ENCODE measurements at regions not wholly inside any gene's neighbourhood (a gene's known extent, or its start where the extent isn't known, plus 50 kb on each side); places are given as distances from the start of the nearest gene placed in this dataset.
"Not testable (repeated sequence)": the region's sequence is repeated elsewhere in the genome, so short reads cannot be mapped to it uniquely, and the experiment has no call there.

DNA sequence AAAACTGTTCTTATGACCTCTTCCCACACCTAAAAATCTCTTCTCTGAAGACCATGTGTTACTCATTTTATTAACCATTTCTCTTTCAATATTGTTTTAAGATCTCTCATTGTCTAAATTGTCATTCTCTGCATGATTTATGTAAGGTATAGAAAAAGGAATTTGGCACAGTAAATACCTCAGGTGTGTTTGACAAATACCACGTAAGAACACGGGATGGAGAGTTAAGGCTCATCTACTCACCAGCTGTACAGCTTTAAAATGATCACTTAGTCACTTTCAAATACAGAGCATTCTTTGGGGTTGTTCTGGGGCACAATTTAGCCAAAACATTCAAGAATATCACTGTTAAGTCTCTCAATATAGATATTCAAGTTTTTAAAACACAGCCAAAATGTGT, 627.1 kb downstream of the MCTP2 start:
- no peaks in the 10 kb centered on the region for H3K36me3 ChIP-seq
- H3K4me1 ChIP-seq, result no peaks in the 10 kb centered on the region
- no peaks in the 10 kb centered on the region for H3K9me3 ChIP-seq
- DNase-seq (ENCODE audit: low spot score in 2 of 2), result no peak
- H3K27ac ChIP-seq, result no peak overlapping the region
- H3K4me3 ChIP-seq, result no peak overlapping the region
- no peaks in the 10 kb centered on the region for H3K27me3 ChIP-seq
- TF ChIP-seq POLR2AphosphoS5 (IDR thresholded peaks at IDR 0.05), result no peak
- TF ChIP-seq, protein P1, sequence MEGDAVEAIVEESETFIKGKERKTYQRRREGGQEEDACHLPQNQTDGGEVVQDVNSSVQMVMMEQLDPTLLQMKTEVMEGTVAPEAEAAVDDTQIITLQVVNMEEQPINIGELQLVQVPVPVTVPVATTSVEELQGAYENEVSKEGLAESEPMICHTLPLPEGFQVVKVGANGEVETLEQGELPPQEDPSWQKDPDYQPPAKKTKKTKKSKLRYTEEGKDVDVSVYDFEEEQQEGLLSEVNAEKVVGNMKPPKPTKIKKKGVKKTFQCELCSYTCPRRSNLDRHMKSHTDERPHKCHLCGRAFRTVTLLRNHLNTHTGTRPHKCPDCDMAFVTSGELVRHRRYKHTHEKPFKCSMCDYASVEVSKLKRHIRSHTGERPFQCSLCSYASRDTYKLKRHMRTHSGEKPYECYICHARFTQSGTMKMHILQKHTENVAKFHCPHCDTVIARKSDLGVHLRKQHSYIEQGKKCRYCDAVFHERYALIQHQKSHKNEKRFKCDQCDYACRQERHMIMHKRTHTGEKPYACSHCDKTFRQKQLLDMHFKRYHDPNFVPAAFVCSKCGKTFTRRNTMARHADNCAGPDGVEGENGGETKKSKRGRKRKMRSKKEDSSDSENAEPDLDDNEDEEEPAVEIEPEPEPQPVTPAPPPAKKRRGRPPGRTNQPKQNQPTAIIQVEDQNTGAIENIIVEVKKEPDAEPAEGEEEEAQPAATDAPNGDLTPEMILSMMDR (IDR thresholded peaks at IDR 0.05), result no peak
- intact Hi-C loops (cut with DNase I; ENCODE audit: low total_unique reads), result no loop called here

DNA sequence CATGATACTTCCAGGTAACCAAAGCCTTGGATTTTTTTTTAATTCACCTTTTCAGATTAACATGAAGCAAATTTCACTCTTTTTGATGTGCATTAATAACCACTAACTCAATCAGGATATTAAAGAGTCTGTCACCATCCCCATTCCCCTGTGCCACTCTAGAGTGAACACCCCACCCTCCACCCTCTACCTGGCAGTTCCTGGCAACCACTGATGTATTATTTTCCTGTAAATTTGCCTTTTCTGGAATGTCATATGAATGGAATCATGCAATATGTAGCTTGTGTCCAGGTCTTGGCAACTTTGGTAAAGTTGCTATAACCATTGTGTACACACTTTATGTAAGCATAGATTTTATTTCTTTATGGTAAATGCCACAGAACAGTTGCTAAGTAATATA, 627.6 kb downstream of the MCTP2 start:
- H3K4me3 ChIP-seq, result no peak overlapping the region
- no peaks in the 10 kb centered on the region for H3K4me1 ChIP-seq
- no peak for DNase-seq (ENCODE audit: low spot score in 2 of 2)
- no peak for TF ChIP-seq POLR2AphosphoS5 (IDR thresholded peaks at IDR 0.05)
- TF ChIP-seq POLR2A (IDR thresholded peaks at IDR 0.05), result no peak
- TF ChIP-seq, protein P1 (IDR thresholded peaks at IDR 0.05), result no peak
- H3K9me3 ChIP-seq, result no peaks in the 10 kb centered on the region
- H3K27ac ChIP-seq, result no peak overlapping the region
- H3K27me3 ChIP-seq, result no peaks in the 10 kb centered on the region
- intact Hi-C loops (cut with DNase I; ENCODE audit: low total_unique reads), result no loop called here
- H3K36me3 ChIP-seq, result no peaks in the 10 kb centered on the region

DNA sequence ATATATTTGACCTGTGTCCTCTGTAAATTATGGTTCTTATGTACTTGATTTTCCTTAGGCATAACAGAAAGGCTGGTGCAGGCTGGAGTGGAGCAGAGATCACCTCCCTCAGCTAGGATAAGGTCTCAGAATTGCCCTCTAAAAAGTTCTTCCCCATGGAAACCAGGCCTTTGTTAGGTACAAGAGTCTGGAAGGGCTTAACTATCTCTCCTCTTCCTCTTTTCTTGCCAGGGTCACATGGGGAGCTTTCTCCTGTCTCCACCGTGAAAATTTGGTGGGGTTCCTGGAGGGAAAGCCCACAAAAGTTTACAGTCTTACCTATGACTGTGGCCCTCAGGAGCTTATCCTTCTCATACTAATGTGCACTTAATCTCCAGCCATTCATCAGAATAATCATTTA, 633.2 kb downstream of the MCTP2 start:
- Histone ChIP-seq H3K27me3 (no peaks in the 10 kb centered on the region), H3K36me3 (no peaks in the 10 kb centered on the region), H3K9me3 (no peaks in the 10 kb centered on the region), H3K4me1 (no peaks in the 10 kb centered on the region), H3K27ac (no peak overlapping the region), H3K4me3 (no peak overlapping the region)
- no peak for DNase-seq (ENCODE audit: low spot score in 2 of 2)
- TF ChIP-seq POLR2AphosphoS5 (IDR thresholded peaks at IDR 0.05), result no peak
- TF ChIP-seq, protein P1 (IDR thresholded peaks at IDR 0.05), result no peak
- no peak for TF ChIP-seq POLR2A (IDR thresholded peaks at IDR 0.05)
- intact Hi-C loops (cut with DNase I; ENCODE audit: low total_unique reads), result no loop called here

DNA sequence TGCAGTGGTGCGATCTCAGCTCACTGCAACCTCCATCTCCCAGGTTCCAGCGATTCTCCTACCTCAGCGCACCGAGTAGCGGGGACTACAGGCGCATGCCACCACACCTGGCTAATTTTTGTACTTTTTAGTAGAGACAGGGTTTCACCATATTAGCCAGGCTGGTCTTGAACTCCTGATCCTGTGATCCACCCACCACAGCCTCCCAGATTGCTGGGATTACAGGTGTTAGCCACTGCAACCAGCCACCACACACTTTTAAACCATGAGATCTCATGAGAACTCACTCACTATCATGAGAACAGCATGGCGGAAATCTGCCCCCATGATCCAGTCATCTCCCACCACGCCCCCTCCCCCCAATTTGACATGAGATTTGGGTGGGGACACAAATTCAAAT, 636.9 kb downstream of the MCTP2 start:
- H3K4me3 ChIP-seq; H3K4me1 ChIP-seq; intact Hi-C loops (cut with DNase I; ENCODE audit: low total_unique reads); DNase-seq (ENCODE audit: low spot score in 2 of 2); H3K9me3 ChIP-seq; H3K36me3 ChIP-seq; H3K27me3 ChIP-seq; H3K27ac ChIP-seq: not testable (repeated sequence)

DNA sequence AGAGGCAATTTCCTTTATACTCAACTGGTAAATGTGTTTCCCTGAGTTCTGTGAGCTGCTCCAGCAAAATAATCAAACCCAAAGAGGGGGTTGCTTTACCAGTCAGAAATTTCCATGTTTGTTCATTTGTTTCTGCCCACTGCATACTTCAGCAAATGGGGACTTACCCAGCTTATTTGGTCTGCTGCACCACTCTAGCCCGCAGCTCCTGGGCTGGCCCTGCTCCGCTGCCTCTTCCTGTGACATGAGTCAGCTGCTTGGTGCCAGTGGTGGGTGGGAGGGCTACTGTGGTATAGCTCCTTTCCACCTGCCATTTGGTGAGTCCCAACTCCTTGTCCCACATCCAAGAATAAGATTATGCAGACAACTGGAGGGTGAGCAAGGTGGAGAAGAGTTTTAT, 644.2 kb downstream of the MCTP2 start:
- Histone ChIP-seq H3K27me3 (no peaks in the 10 kb centered on the region), H3K4me1 (no peaks in the 10 kb centered on the region), H3K27ac (no peak overlapping the region), H3K4me3 (no peak overlapping the region), H3K36me3 (no peaks in the 10 kb centered on the region), H3K9me3 (peaks cover 0 to 14% of the 10 kb centered on the region in 2 donors)
- TF ChIP-seq, protein P1 (IDR thresholded peaks at IDR 0.05), result no peak
- no peak for TF ChIP-seq POLR2A (IDR thresholded peaks at IDR 0.05)
- no peak for TF ChIP-seq POLR2AphosphoS5 (IDR thresholded peaks at IDR 0.05)
- intact Hi-C loops (cut with DNase I; ENCODE audit: low total_unique reads), result no loop called here
- DNase-seq (ENCODE audit: low spot score in 2 of 2), result no peak

DNA sequence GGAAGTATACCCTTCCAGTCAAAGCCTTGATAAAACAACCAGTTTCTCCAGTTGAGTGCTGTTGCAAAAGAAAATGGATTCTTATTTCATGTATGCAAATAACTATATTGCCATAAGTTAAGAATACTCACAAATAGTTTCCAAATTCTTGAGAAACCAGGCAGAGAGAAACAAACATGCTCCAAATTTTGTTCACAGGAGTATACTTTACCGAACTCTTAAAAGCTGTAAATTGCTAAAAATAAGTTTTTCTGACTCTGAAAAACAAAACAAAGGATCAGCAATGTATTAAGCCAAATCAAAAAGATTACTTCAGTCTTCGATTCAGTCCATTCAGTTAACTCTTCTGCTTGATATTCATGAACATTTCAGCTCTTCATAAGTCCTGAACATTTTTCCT, 646.5 kb downstream of the MCTP2 start:
- no peak for DNase-seq (ENCODE audit: low spot score in 2 of 2)
- no peak overlapping the region for H3K4me3 ChIP-seq
- H3K27ac ChIP-seq, result no peak overlapping the region
- H3K4me1 ChIP-seq, result no peaks in the 10 kb centered on the region
- TF ChIP-seq POLR2A (IDR thresholded peaks at IDR 0.05), result no peak
- TF ChIP-seq, protein P1 (IDR thresholded peaks at IDR 0.05), result no peak
- TF ChIP-seq POLR2AphosphoS5 (IDR thresholded peaks at IDR 0.05), result no peak
- peaks cover 0 to 14% of the 10 kb centered on the region in 2 donors for H3K9me3 ChIP-seq
- no peaks in the 10 kb centered on the region for H3K27me3 ChIP-seq
- H3K36me3 ChIP-seq, result no peaks in the 10 kb centered on the region
- intact Hi-C loops (cut with DNase I; ENCODE audit: low total_unique reads), result no loop called here
